ENCODE measurements at regions not wholly inside any gene's neighbourhood (a gene's known extent, or its start where the extent isn't known, plus 50 kb on each side); places are given as distances from the start of the nearest gene placed in this dataset.

- no peak for TF ChIP-seq EZH2 (IDR thresholded peaks at IDR 0.05; ENCODE audit: low read length)
- TF ChIP-seq, protein P1, sequence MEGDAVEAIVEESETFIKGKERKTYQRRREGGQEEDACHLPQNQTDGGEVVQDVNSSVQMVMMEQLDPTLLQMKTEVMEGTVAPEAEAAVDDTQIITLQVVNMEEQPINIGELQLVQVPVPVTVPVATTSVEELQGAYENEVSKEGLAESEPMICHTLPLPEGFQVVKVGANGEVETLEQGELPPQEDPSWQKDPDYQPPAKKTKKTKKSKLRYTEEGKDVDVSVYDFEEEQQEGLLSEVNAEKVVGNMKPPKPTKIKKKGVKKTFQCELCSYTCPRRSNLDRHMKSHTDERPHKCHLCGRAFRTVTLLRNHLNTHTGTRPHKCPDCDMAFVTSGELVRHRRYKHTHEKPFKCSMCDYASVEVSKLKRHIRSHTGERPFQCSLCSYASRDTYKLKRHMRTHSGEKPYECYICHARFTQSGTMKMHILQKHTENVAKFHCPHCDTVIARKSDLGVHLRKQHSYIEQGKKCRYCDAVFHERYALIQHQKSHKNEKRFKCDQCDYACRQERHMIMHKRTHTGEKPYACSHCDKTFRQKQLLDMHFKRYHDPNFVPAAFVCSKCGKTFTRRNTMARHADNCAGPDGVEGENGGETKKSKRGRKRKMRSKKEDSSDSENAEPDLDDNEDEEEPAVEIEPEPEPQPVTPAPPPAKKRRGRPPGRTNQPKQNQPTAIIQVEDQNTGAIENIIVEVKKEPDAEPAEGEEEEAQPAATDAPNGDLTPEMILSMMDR (optimal IDR thresholded peaks at IDR 0.05 in 1 of 3, IDR thresholded peaks at IDR 0.05 in 1 of 3, conservative IDR thresholded peaks at IDR 0.05 in 1 of 3; ENCODE audit: extremely low read depth in 1 of 3, insufficient read depth in 2 of 3, low read length in 3 of 3): no peak
- Histone ChIP-seq H3K4me1 (ENCODE audit: control insufficient read depth, extremely low read depth, insufficient read depth, low read length) (no peaks in the 10 kb centered on the region), H3K9me3 (ENCODE audit: control insufficient read depth, low read depth, low read length) (no peaks in the 10 kb centered on the region), H2AFZ (ENCODE audit: control insufficient read depth, low read length) (no peak overlapping the region), H3K36me3 (ENCODE audit: control insufficient read depth in 2 of 2, extremely low read depth in 1 of 2, insufficient read depth in 2 of 2, low read length in 2 of 2) (no peaks in the 10 kb centered on the region), H3K27ac (ENCODE audit: control insufficient read depth, insufficient read depth, low read length) (no peak overlapping the region), H3K9ac (ENCODE audit: control insufficient read depth, extremely low read depth, insufficient read depth, low read length) (no peak overlapping the region), H3K4me3 (ENCODE audit: control insufficient read depth in 2 of 3, extremely low read depth in 1 of 3, insufficient read depth in 2 of 3, low read depth in 1 of 3, low read length in 3 of 3) (no peak overlapping the region), H3K9me1 (ENCODE audit: control insufficient read depth, extremely low read depth, insufficient read depth, low read length) (no peaks in the 10 kb centered on the region), H3K79me2 (ENCODE audit: control insufficient read depth, insufficient read depth, low read length) (no peaks in the 10 kb centered on the region), H3K27me3 (ENCODE audit: control insufficient read depth, extremely low read depth, insufficient read depth, low read length) (peaks cover 4% of the 10 kb centered on the region), H3K4me2 (ENCODE audit: control insufficient read depth, extremely low read depth, insufficient read depth, low read depth, low read length) (no peak overlapping the region), H4K20me1 (ENCODE audit: control insufficient read depth, extremely low read depth, insufficient read depth, low read length) (no peaks in the 10 kb centered on the region)
- FAIRE-seq: no peak
- no peak for DNase-seq (ENCODE audit: low read depth, low spot score)
- dilution Hi-C loops (cut with MboI; ENCODE audit: extremely low pct_ligation_motif_present, low sequenced_read_pairs): no loop called here
Observed at GRCh38 chr9:107932601-107933000, 443.0 kb upstream of the KLF4 start.

GRCh38 chr9:107932046-107932445 lies 442.5 kb upstream of the KLF4 start:
- no peak for DNase-seq (ENCODE audit: low read depth, low spot score)
- dilution Hi-C loops (cut with MboI; ENCODE audit: extremely low pct_ligation_motif_present, low sequenced_read_pairs): no loop called here
- no peak overlapping the region for H3K4me2 ChIP-seq (ENCODE audit: control insufficient read depth, extremely low read depth, insufficient read depth, low read depth, low read length)

More at GRCh38 chr9:107932046-107932445, 442.5 kb upstream of the KLF4 start:
- H3K4me3 ChIP-seq (ENCODE audit: control insufficient read depth in 2 of 3, extremely low read depth in 1 of 3, insufficient read depth in 2 of 3, low read depth in 1 of 3, low read length in 3 of 3): no peak overlapping the region
- no peak for FAIRE-seq
- H3K36me3 ChIP-seq (ENCODE audit: control insufficient read depth in 2 of 2, extremely low read depth in 1 of 2, insufficient read depth in 2 of 2, low read length in 2 of 2): no peaks in the 10 kb centered on the region
- H3K79me2 ChIP-seq (ENCODE audit: control insufficient read depth, insufficient read depth, low read length): no peaks in the 10 kb centered on the region
- H3K4me1 ChIP-seq (ENCODE audit: control insufficient read depth, extremely low read depth, insufficient read depth, low read length): no peaks in the 10 kb centered on the region
- TF ChIP-seq EZH2 (IDR thresholded peaks at IDR 0.05; ENCODE audit: low read length): no peak
- TF ChIP-seq, protein P1 (optimal IDR thresholded peaks at IDR 0.05 in 1 of 3, IDR thresholded peaks at IDR 0.05 in 1 of 3, conservative IDR thresholded peaks at IDR 0.05 in 1 of 3; ENCODE audit: extremely low read depth in 1 of 3, insufficient read depth in 2 of 3, low read length in 3 of 3): no peak
- no peak overlapping the region for H2AFZ ChIP-seq (ENCODE audit: control insufficient read depth, low read length)
- no peak overlapping the region for H3K27ac ChIP-seq (ENCODE audit: control insufficient read depth, insufficient read depth, low read length)
- H4K20me1 ChIP-seq (ENCODE audit: control insufficient read depth, extremely low read depth, insufficient read depth, low read length): no peaks in the 10 kb centered on the region
- H3K9me3 ChIP-seq (ENCODE audit: control insufficient read depth, low read depth, low read length): no peaks in the 10 kb centered on the region
- H3K9ac ChIP-seq (ENCODE audit: control insufficient read depth, extremely low read depth, insufficient read depth, low read length): no peak overlapping the region
- H3K9me1 ChIP-seq (ENCODE audit: control insufficient read depth, extremely low read depth, insufficient read depth, low read length): no peaks in the 10 kb centered on the region
- H3K27me3 ChIP-seq (ENCODE audit: control insufficient read depth, extremely low read depth, insufficient read depth, low read length): peaks cover 4% of the 10 kb centered on the region

Measured in keratinocyte (primary cell).